Endodermal cell (in vitro differentiated cells): ENCODE measurements at regions not wholly inside any gene's neighbourhood (a gene's known extent, or its start where the extent isn't known, plus 50 kb on each side); places are given as distances from the start of the nearest gene placed in this dataset.

Source experiments
- DNase-seq: peaks from one replicate; pipeline ENCODE4 v3.0.0-alpha.2; 2017
- H3K27ac ChIP-seq: 2 replicates; pipeline ENCODE4 v1.5.1; 2013; ENCODE audit warnings: mild to moderate bottlenecking, low read depth, low read length, moderate library complexity
- H3K27me3 ChIP-seq: 2 replicates; pipeline ENCODE4 v1.6.1; 2013; ENCODE audit warnings: mild to moderate bottlenecking, low read length, moderate library complexity; ENCODE audit not compliant: insufficient read depth, control insufficient read depth, poor library complexity, severe bottlenecking
- H3K36me3 ChIP-seq: 2 replicates; pipeline ENCODE4 v1.7.0; 2013; ENCODE audit warnings: mild to moderate bottlenecking, low read length, moderate library complexity; ENCODE audit not compliant: control insufficient read depth, insufficient read depth
- H3K4me1 ChIP-seq: one replicate; pipeline ENCODE4 v1.7.0; 2013; ENCODE audit warnings: low read length; ENCODE audit not compliant: control insufficient read depth, insufficient read depth
- H3K4me3 ChIP-seq: 2 replicates; pipeline ENCODE4 v1.5.1; 2013; ENCODE audit warnings: mild to moderate bottlenecking, low read length, moderate library complexity
- H3K9ac ChIP-seq: 2 replicates; pipeline ENCODE4 v1.6.1; 2013; ENCODE audit warnings: mild to moderate bottlenecking, low read length, moderate library complexity; ENCODE audit not compliant: poor library complexity, severe bottlenecking; ENCODE audit errors: extremely low read depth
- H3K9me3 ChIP-seq: 2 replicates; pipeline ENCODE4 v1.6.1; 2013; ENCODE audit warnings: mild to moderate bottlenecking, low read length, moderate library complexity; ENCODE audit not compliant: control insufficient read depth
- H3K27ac Mint-ChIP-seq: 2 replicates; pipeline ENCODE4 v1.8.0; 2020; ENCODE audit warnings: mixed read lengths
- H3K27me3 Mint-ChIP-seq: 2 replicates; pipeline ENCODE4 v1.8.0; 2021; ENCODE audit warnings: mild to moderate bottlenecking, mixed read lengths; ENCODE audit not compliant: insufficient read depth
- H3K36me3 Mint-ChIP-seq: 2 replicates; pipeline ENCODE4 v1.8.0; 2020; ENCODE audit warnings: low read depth, mixed read lengths
- H3K4me1 Mint-ChIP-seq: 2 replicates; pipeline ENCODE4 v1.8.0; 2020; ENCODE audit warnings: mixed read lengths
- H3K4me3 Mint-ChIP-seq: 2 replicates; pipeline ENCODE4 v1.8.0; 2020; ENCODE audit warnings: mild to moderate bottlenecking, moderate library complexity, mixed read lengths
- H3K9me3 Mint-ChIP-seq: 2 replicates; pipeline ENCODE4 v1.8.0; 2020; ENCODE audit warnings: mild to moderate bottlenecking, mixed read lengths
- CTCF ChIP-seq: fragments of 200-600 bp; sonication (generic); conservative IDR thresholded peaks from 2 replicates; pipeline ENCODE4 v1.5.0; 2021; ENCODE audit warnings: antibody characterized with exemption, mild to moderate bottlenecking
- WGBS, 2 experiments: methylation state at CpG; one replicate each; pipeline versions ENCODE4 v1.1.5 to v1.1.7; 2013; ENCODE audit warnings: missing lambda C conversion rate in 2 of 2, mixed read lengths in 1 of 2; ENCODE audit not compliant: insufficient coverage in 1 of 2, insufficient read length in 1 of 2; 5-methylcytosine and 5-hydroxymethylcytosine counted together

GRCh38 chr10:69703766-69704630 lies 74.0 kb downstream of the FAM241B start:
- Histone ChIP-seq H3K4me1 (no peaks in the 10 kb centered on the region), H3K27me3 (peaks cover 50% of the 10 kb centered on the region), H3K4me3 (no peak overlapping the region), H3K27ac (no peak overlapping the region), H3K9ac (no peak overlapping the region), H3K9me3 (peaks cover 5% of the 10 kb centered on the region), H3K36me3 (no peaks in the 10 kb centered on the region)
- TF ChIP-seq CTCF = no peak
- peaks cover 4% of the 10 kb centered on the region for H3K36me3 Mint-ChIP-seq
- DNase-seq = no peak
- no peak overlapping the region for H3K27ac Mint-ChIP-seq
- 53 to 77% methylated on average over 4 to 7 of the region's 7 CpGs for WGBS, 2 experiments
- peaks cover 13% of the 10 kb centered on the region for H3K9me3 Mint-ChIP-seq
- H3K4me1 Mint-ChIP-seq = no peaks in the 10 kb centered on the region
- H3K27me3 Mint-ChIP-seq = peaks cover 69% of the 10 kb centered on the region
- no peak overlapping the region for H3K4me3 Mint-ChIP-seq

- H3K4me1 ChIP-seq = no peaks in the 10 kb centered on the region
Observed at GRCh38 chr10:69709366-69709941, 79.4 kb downstream of the FAM241B start.

More at GRCh38 chr10:69709366-69709941, 79.4 kb downstream of the FAM241B start:
- no peak for TF ChIP-seq CTCF
- Mint-ChIP-seq H3K27ac (peak overlapping the region; percentile 27), H3K9me3 (peaks cover 15% of the 10 kb centered on the region), H3K27me3 (peaks cover 34% of the 10 kb centered on the region), H3K4me1 (peaks cover 13% of the 10 kb centered on the region), H3K36me3 (peaks cover 4% of the 10 kb centered on the region), H3K4me3 (no peak overlapping the region)
- Histone ChIP-seq H3K9me3 (peaks cover 3% of the 10 kb centered on the region), H3K9ac (no peak overlapping the region), H3K27ac (no peak overlapping the region), H3K4me3 (no peak overlapping the region), H3K27me3 (peaks cover 11% of the 10 kb centered on the region), H3K36me3 (no peaks in the 10 kb centered on the region)
- no peak for DNase-seq
- 83 to 89% methylated on average over 3 to 7 of the region's 7 CpGs for WGBS, 2 experiments
